H1 (cell line): ENCODE measurements at regions not wholly inside any gene's neighbourhood (a gene's known extent, or its start where the extent isn't known, plus 50 kb on each side); places are given as distances from the start of the nearest gene placed in this dataset.
"Not testable (repeated sequence)": the region's sequence is repeated elsewhere in the genome, so short reads cannot be mapped to it uniquely, and the experiment has no call there.

ENCODE experiments used
- CTCF ChIA-PET: fragments of 300-600 bp; sonication (Branson Sonifier 250); formaldehyde crosslinking; loops from one replicate; lab custom pipeline; 2021; ENCODE audit not compliant: partially characterized antibody; lab: Charles Lee
- POLR2A ChIA-PET: fragments of 300-600 bp; sonication (Branson Sonifier 250); formaldehyde crosslinking; loops from one replicate; lab custom pipeline; 2021; ENCODE audit warnings: inconsistent platforms; ENCODE audit not compliant: partially characterized antibody; lab: Charles Lee
- DNase-seq, 2 experiments: peaks; one replicate each; pipeline versions ENCODE4 v3.0.0 to v3.0.0-alpha.2; 2010 to 2022; ENCODE audit warnings: low spot score in 2 of 2, low read depth in 1 of 2, mixed read lengths in 1 of 2
- FAIRE-seq: peaks from 2 replicates; lab custom pipeline; 2011; peaks lifted over from hg19 to GRCh38; lab: Jason Lieb, UNC
- H2AFZ ChIP-seq: 2 replicates; pipeline ENCODE4 v1.8.1; 2012; ENCODE audit warnings: low read length, inconsistent platforms
- H2AK5ac ChIP-seq: 2 replicates; pipeline ENCODE4 v1.6.1; 2013; ENCODE audit warnings: low read depth, low read length
- H2BK120ac ChIP-seq: replicated peaks from 2 replicates; pipeline ENCODE3; 2013; ENCODE audit warnings: low read depth, low read length, inconsistent platforms
- H2BK12ac ChIP-seq: 2 replicates; pipeline ENCODE4 v1.6.1; 2013; ENCODE audit warnings: low read depth, low read length
- H2BK15ac ChIP-seq: 2 replicates; pipeline ENCODE4 v1.6.1; 2013; ENCODE audit warnings: low read length
- H2BK20ac ChIP-seq: 2 replicates; pipeline ENCODE4 v1.6.1; 2013; ENCODE audit warnings: low read length
- H2BK5ac ChIP-seq: 2 replicates; pipeline ENCODE4 v1.6.1; 2013; ENCODE audit warnings: low read depth, low read length
- H3K14ac ChIP-seq: 2 replicates; pipeline ENCODE4 v1.6.1; 2013; ENCODE audit warnings: inconsistent platforms; ENCODE audit not compliant: insufficient read length
- H3K18ac ChIP-seq: 2 replicates; pipeline ENCODE4 v1.6.1; 2013; ENCODE audit warnings: low read length; ENCODE audit errors: extremely low read depth
- H3K23ac ChIP-seq: 2 replicates; pipeline ENCODE4 v1.6.1; 2013; ENCODE audit warnings: inconsistent platforms; ENCODE audit not compliant: insufficient read length
- H3K23me2 ChIP-seq: 2 replicates; pipeline ENCODE4 v1.6.1; 2013; ENCODE audit warnings: low read depth, low read length
- H3K27ac ChIP-seq: 2 replicates; pipeline ENCODE4 v1.6.1; 2011; ENCODE audit warnings: low read depth, low read length, inconsistent platforms
- H3K27me3 ChIP-seq, 4 experiments: replicated peaks in 1 of 4; 1 replicate in 1 of 4; 2 replicates in 3 of 4; pipeline versions ENCODE4 v1.6.1 to v1.8.1; 2011 to 2013; ENCODE audit warnings: low read length in 3 of 4, mild to moderate bottlenecking in 3 of 4, inconsistent platforms in 2 of 4, mixed read lengths in 2 of 4, moderate library complexity in 1 of 4; ENCODE audit not compliant: control insufficient read depth in 3 of 4, insufficient read depth in 3 of 4; ENCODE audit errors: extremely low read depth in 1 of 4
- H3K36me3 ChIP-seq, 4 experiments: 2 replicates each; pipeline versions ENCODE4 v1.6.1 to v1.8.1; 2011 to 2013; ENCODE audit warnings: mild to moderate bottlenecking in 4 of 4, low read length in 3 of 4, moderate library complexity in 2 of 4, control low read depth in 1 of 4, inconsistent platforms in 1 of 4; ENCODE audit not compliant: insufficient read depth in 4 of 4, control insufficient read depth in 2 of 4
- H3K4ac ChIP-seq: replicated peaks from 2 replicates; pipeline ENCODE3; 2013; ENCODE audit warnings: low read length, low read depth, mixed read lengths, inconsistent platforms; ENCODE audit not compliant: insufficient read length
- H3K4me1 ChIP-seq, 4 experiments: replicated peaks in 1 of 4; 1 replicate in 1 of 4; 2 replicates in 3 of 4; pipeline versions ENCODE4 v1.6.1 to v1.8.1; 2011 to 2013; ENCODE audit warnings: low read length in 3 of 4, inconsistent platforms in 2 of 4, mixed read lengths in 1 of 4; ENCODE audit not compliant: insufficient read depth in 4 of 4, control insufficient read depth in 3 of 4
- H3K4me2 ChIP-seq, 2 experiments: 2 replicates each; pipeline versions ENCODE4 v1.6.1 to v1.8.1; 2011 to 2013; ENCODE audit warnings: low read depth in 2 of 2, low read length in 2 of 2, control low read depth in 1 of 2, inconsistent platforms in 1 of 2, mild to moderate bottlenecking in 1 of 2; ENCODE audit not compliant: insufficient read depth in 1 of 2
- H3K4me3 ChIP-seq, 4 experiments: fragments of 200-600, 300-600 bp in 1 of 4; sonication (generic), shearing (Covaris generic), sonication (Bioruptor Twin) in 1 of 4; 2 replicates each; pipeline versions ENCODE4 v1.5.1 to v1.8.1; 2011 to 2016; ENCODE audit warnings: low read length in 4 of 4, low read depth in 3 of 4, control low read depth in 2 of 4, inconsistent platforms in 2 of 4, mild to moderate bottlenecking in 2 of 4, mixed read lengths in 1 of 4, moderate library complexity in 1 of 4; ENCODE audit not compliant: insufficient read depth in 2 of 4; ENCODE audit errors: extremely low read depth in 1 of 4
- H3K56ac ChIP-seq: replicated peaks from 2 replicates; pipeline ENCODE3; 2013; ENCODE audit warnings: low read depth, mild to moderate bottlenecking, mixed read lengths, low read length, inconsistent platforms; ENCODE audit not compliant: insufficient read length
- H3K79me1 ChIP-seq: 2 replicates; pipeline ENCODE4 v1.6.1; 2013; ENCODE audit warnings: low read depth, low read length, control low read depth
- H3K79me2 ChIP-seq, 2 experiments: 2 replicates each; pipeline versions ENCODE4 v1.6.1 to v1.8.1; 2012 to 2013; ENCODE audit warnings: low read length in 2 of 2, mild to moderate bottlenecking in 2 of 2, inconsistent platforms in 1 of 2; ENCODE audit not compliant: insufficient read depth in 2 of 2, control insufficient read depth in 1 of 2
- H3K9ac ChIP-seq, 4 experiments: replicated peaks in 1 of 4; 1 replicate in 1 of 4; 2 replicates in 3 of 4; pipeline versions ENCODE4 v1.6.1 to v1.8.1; 2011 to 2013; ENCODE audit warnings: low read depth in 3 of 4, low read length in 3 of 4, control low read depth in 2 of 4, mild to moderate bottlenecking in 2 of 4, moderate library complexity in 2 of 4, inconsistent platforms in 1 of 4; ENCODE audit errors: extremely low read depth in 1 of 4
- H3K9me3 ChIP-seq, 2 experiments: 2 replicates each; pipeline versions ENCODE4 v1.6.1 to v1.8.1; 2012 to 2013; ENCODE audit warnings: mild to moderate bottlenecking in 2 of 2, moderate library complexity in 2 of 2, control low read depth in 1 of 2, inconsistent platforms in 1 of 2, low read depth in 1 of 2, low read length in 1 of 2, mixed read lengths in 1 of 2; ENCODE audit not compliant: insufficient read depth in 2 of 2
- H4K20me1 ChIP-seq, 2 experiments: replicated peaks in 1 of 2; 2 replicates each; pipeline versions ENCODE3 to v1.8.1; 2011 to 2013; ENCODE audit warnings: inconsistent platforms in 2 of 2, low read length in 2 of 2, mild to moderate bottlenecking in 1 of 2; ENCODE audit not compliant: insufficient read depth in 2 of 2, control insufficient read depth in 1 of 2
- H4K5ac ChIP-seq: 2 replicates; pipeline ENCODE4 v1.6.1; 2013; ENCODE audit warnings: low read length, low read depth, mixed read lengths, inconsistent platforms; ENCODE audit not compliant: insufficient read length
- H4K8ac ChIP-seq: 2 replicates; pipeline ENCODE4 v1.8.0; 2013; ENCODE audit warnings: mild to moderate bottlenecking, moderate library complexity, low read length, inconsistent platforms; ENCODE audit not compliant: insufficient read depth; ENCODE audit errors: extremely low read depth
- H4K91ac ChIP-seq: replicated peaks from 2 replicates; pipeline ENCODE3; 2013; ENCODE audit warnings: low read length, mixed read lengths, inconsistent platforms; ENCODE audit not compliant: insufficient read length
- WGBS, 2 experiments: shearing (Covaris generic) in 1 of 2; methylation state at CpG; one replicate each; pipeline versions ENCODE4 v1.1.6 to v1.1.7; 2013 to 2015; ENCODE audit warnings: low lambda C conversion rate in 2 of 2, mixed read lengths in 2 of 2, inconsistent platforms in 1 of 2, low coverage in 1 of 2, missing lambda C conversion rate in 1 of 2; ENCODE audit not compliant: insufficient replicate concordance in 2 of 2, insufficient coverage in 1 of 2, insufficient read length in 1 of 2; ENCODE audit errors: extremely low coverage in 1 of 2, missing lambda C conversion rate in 1 of 2; 5-methylcytosine and 5-hydroxymethylcytosine counted together

- H3K4me1 ChIP-seq, H2BK120ac ChIP-seq, H3K18ac ChIP-seq, H3K36me3 ChIP-seq, H2AK5ac ChIP-seq, H3K9me3 ChIP-seq, H2BK15ac ChIP-seq, H3K79me2 ChIP-seq, H4K91ac ChIP-seq, H3K4me2 ChIP-seq, H3K4ac ChIP-seq, H3K23me2 ChIP-seq, H3K4me3 ChIP-seq, H2BK12ac ChIP-seq, H3K79me1 ChIP-seq, H4K20me1 ChIP-seq, FAIRE-seq, H2AFZ ChIP-seq, H3K27ac ChIP-seq, H2BK5ac ChIP-seq, DNase-seq, H2BK20ac ChIP-seq, H3K14ac ChIP-seq, H3K9ac ChIP-seq, H4K5ac ChIP-seq, POLR2A ChIA-PET, H3K23ac ChIP-seq, H3K56ac ChIP-seq, H4K8ac ChIP-seq, H3K27me3 ChIP-seq: not testable (repeated sequence)
- CTCF ChIA-PET, result interaction anchor here (0.6 kb wide), 1 partner anchor 98 kb away, joined by 3 read pairs; no protein-coding TSS in a partner anchor
- 89% methylated on average over 3 of the region's 3 CpGs; no CpG with 5 or more reads in 1 of the 2 experiments for WGBS, 2 experiments
These were observed 1671.7 kb downstream of the EFNA5 start for GRCh38 chr5:105998991-105999390.
